Endothelial cell of umbilical vein (primary cell): ENCODE measurements at regions not wholly inside any gene's neighbourhood (a gene's known extent, or its start where the extent isn't known, plus 50 kb on each side); places are given as distances from the start of the nearest gene placed in this dataset.

Source experiments
- BruUV-seq: library from RNA; stranded (reverse); fragments of 400-500 nt; replicated peaks from 2 replicates; lab custom pipeline; 2021; lab: Mats Ljungman, UMichigan
- CTCF ChIA-PET: fragments of 300-600, 350-600 bp; sonication (Branson Sonifier 250); formaldehyde crosslinking; loops from one replicate; lab custom pipeline; 2021; ENCODE audit warnings: antibody characterized with exemption, inconsistent platforms; lab: Charles Lee
- POLR2A ChIA-PET: fragments of 300-600, 350-600 bp; sonication (Branson Sonifier 250); formaldehyde crosslinking; loops from one replicate; lab custom pipeline; 2021; ENCODE audit warnings: antibody characterized with exemption, inconsistent platforms; lab: Charles Lee
- DNase-seq: peaks from one replicate; pipeline ENCODE4 v3.0.0-alpha.2; 2011; ENCODE audit warnings: low read depth, low spot score
- FAIRE-seq: peaks from 2 replicates; lab custom pipeline; 2011; peaks lifted over from hg19 to GRCh38; lab: Jason Lieb, UNC
- H2AFZ ChIP-seq: 2 replicates; pipeline ENCODE4 v1.6.0; 2012; ENCODE audit warnings: low read depth, low read length, control low read depth, inconsistent platforms
- H3K27ac ChIP-seq: 2 replicates; pipeline ENCODE4 v1.5.1; 2011; ENCODE audit warnings: low read depth, mild to moderate bottlenecking, control low read depth, low read length, moderate library complexity; ENCODE audit not compliant: insufficient read depth
- H3K27me3 ChIP-seq, 2 experiments: 2 replicates each; pipeline versions ENCODE4 v1.6.0 to v1.6.1; 2011; ENCODE audit warnings: low read length in 2 of 2, mixed read lengths in 1 of 2; ENCODE audit not compliant: control insufficient read depth in 2 of 2, insufficient read depth in 2 of 2
- H3K36me3 ChIP-seq, 2 experiments: 2 replicates in 1 of 2; 3 replicates in 1 of 2; pipeline ENCODE4 v1.5.1; 2011; ENCODE audit warnings: low read length in 2 of 2, mild to moderate bottlenecking in 1 of 2, moderate library complexity in 1 of 2; ENCODE audit not compliant: control insufficient read depth in 2 of 2, insufficient read depth in 2 of 2; ENCODE audit errors: extremely low read depth in 1 of 2
- H3K4me1 ChIP-seq: 3 replicates; pipeline ENCODE4 v1.5.1; 2011; ENCODE audit warnings: mild to moderate bottlenecking, low read length; ENCODE audit not compliant: control insufficient read depth, insufficient read depth; ENCODE audit errors: extremely low read depth
- H3K4me2 ChIP-seq: 2 replicates; pipeline ENCODE4 v1.6.1; 2011; ENCODE audit warnings: low read length, control low read depth, mixed read lengths; ENCODE audit not compliant: insufficient read depth
- H3K4me3 ChIP-seq, 3 experiments: fragments of 200-600 bp in 1 of 3; sonication (generic), shearing (Covaris generic) in 1 of 3; replicated peaks in 1 of 3; 2 replicates each; pipeline ENCODE4 v1.5.1; 2011 to 2016; ENCODE audit warnings: control low read depth in 3 of 3, low read length in 3 of 3, mild to moderate bottlenecking in 2 of 3, inconsistent platforms in 1 of 3, low read depth in 1 of 3, moderate library complexity in 1 of 3; ENCODE audit not compliant: insufficient read depth in 1 of 3
- H3K79me2 ChIP-seq: 2 replicates; pipeline ENCODE4 v1.6.0; 2012; ENCODE audit warnings: low read length, inconsistent platforms; ENCODE audit not compliant: control insufficient read depth, insufficient read depth
- H3K9ac ChIP-seq: replicated peaks from 2 replicates; pipeline ENCODE3; 2011; ENCODE audit warnings: low read length, control low read depth; ENCODE audit not compliant: insufficient read depth; ENCODE audit errors: extremely low read depth
- H3K9me1 ChIP-seq: replicated peaks from 3 replicates; pipeline ENCODE4 v1.6.0; 2011; ENCODE audit warnings: mild to moderate bottlenecking, low read length; ENCODE audit not compliant: control insufficient read depth, insufficient read depth; ENCODE audit errors: extremely low read depth
- H3K9me3 ChIP-seq: replicated peaks from 2 replicates; pipeline ENCODE4 v1.5.1; 2012; ENCODE audit warnings: low read length, inconsistent platforms; ENCODE audit not compliant: control insufficient read depth, insufficient read depth
- H4K20me1 ChIP-seq: replicated peaks from 2 replicates; pipeline ENCODE3; 2011; ENCODE audit warnings: mild to moderate bottlenecking, low read length; ENCODE audit not compliant: control insufficient read depth, insufficient read depth; ENCODE audit errors: extremely low read depth
- CTCF ChIP-seq, 2 donors: IDR thresholded peaks; 1 replicate in 1 of 2; 2 replicates in 1 of 2; pipeline ENCODE4 v1.5.1; 2011; ENCODE audit warnings: low read length in 2 of 2, mild to moderate bottlenecking in 2 of 2, moderate library complexity in 2 of 2, control low read depth in 1 of 2, inconsistent platforms in 1 of 2, low read depth in 1 of 2; ENCODE audit not compliant: insufficient read depth in 1 of 2; ENCODE audit errors: extremely low read depth in 1 of 2
- EZH2 ChIP-seq: IDR thresholded peaks from 2 replicates; pipeline ENCODE4 v1.6.1; 2012; ENCODE audit warnings: borderline replicate concordance, low read depth, mild to moderate bottlenecking, moderate library complexity, low read length, inconsistent platforms; ENCODE audit not compliant: severe bottlenecking
- FOS ChIP-seq: IDR thresholded peaks from 2 replicates; pipeline ENCODE4 v1.6.1; 2011; ENCODE audit warnings: mild to moderate bottlenecking, low read length, moderate library complexity, borderline replicate concordance; ENCODE audit not compliant: insufficient read depth
- GATA2 ChIP-seq: IDR thresholded peaks from 2 replicates; pipeline ENCODE4 v1.7.0; 2011; ENCODE audit warnings: low read depth, mild to moderate bottlenecking, moderate library complexity, mixed read lengths, low read length; ENCODE audit not compliant: insufficient read length, insufficient read depth
- JUN ChIP-seq: IDR thresholded peaks from 2 replicates; pipeline ENCODE4 v1.6.1; 2011; ENCODE audit warnings: borderline replicate concordance, low read depth; ENCODE audit not compliant: insufficient read length, insufficient read depth
- MYC ChIP-seq: IDR thresholded peaks from one replicate; pipeline ENCODE4 v1.6.1; 2011; ENCODE audit warnings: mild to moderate bottlenecking, low read depth, low read length
- POLR2A ChIP-seq: IDR thresholded peaks from 2 replicates; pipeline ENCODE4 v1.6.1; 2012; ENCODE audit warnings: low read depth, mild to moderate bottlenecking, control low read depth, low read length
- POLR2AphosphoS5 ChIP-seq: IDR thresholded peaks from 2 replicates; pipeline ENCODE4 v1.6.1; 2012; ENCODE audit warnings: low read depth, mild to moderate bottlenecking, control low read depth, low read length, moderate library complexity; ENCODE audit not compliant: insufficient read depth
- dilution Hi-C: fragments of 300-500 bp; cut with MboI; formaldehyde crosslinking; loops from one replicate; pipeline ENCODE4 v1.15.0; 2019; ENCODE audit warnings: low sequenced_read_pairs; ENCODE audit not compliant: extremely low pct_ligation_motif_present
- intact Hi-C: fragments of 100-400 bp; cut with micrococcal nuclease; formaldehyde crosslinking; loops from one replicate; pipeline ENCODE4 v1.10.0; 2022
- TF ChIP-seq, protein P1 (sequence below): IDR thresholded peaks from 2 replicates; pipeline ENCODE4 v1.6.1; 2011; ENCODE audit not compliant: insufficient read depth, insufficient read length

- Histone ChIP-seq H3K36me3 (no peaks in the 10 kb centered on the region), H3K4me1 (no peaks in the 10 kb centered on the region), H3K9me1 (no peaks in the 10 kb centered on the region), H3K79me2 (no peaks in the 10 kb centered on the region), H3K9ac (no peak overlapping the region), H3K4me2 (no peak overlapping the region), H3K27me3 (no peaks in the 10 kb centered on the region), H3K4me3 (no peak overlapping the region), H3K27ac (no peak overlapping the region), H4K20me1 (no peaks in the 10 kb centered on the region), H2AFZ (no peak overlapping the region), H3K9me3 (no peaks in the 10 kb centered on the region)
- DNase-seq: no peak
- no TSS peak for BruUV-seq
- ChIA-PET CTCF (interaction anchor here (0.9 kb wide), 1 partner anchor 52 kb away, joined by 3 read pairs; no protein-coding TSS in a partner anchor), POLR2A (no interaction called here)
- intact Hi-C loops (no loop called here), dilution Hi-C loops (no loop called here)
- TF ChIP-seq, protein P1, sequence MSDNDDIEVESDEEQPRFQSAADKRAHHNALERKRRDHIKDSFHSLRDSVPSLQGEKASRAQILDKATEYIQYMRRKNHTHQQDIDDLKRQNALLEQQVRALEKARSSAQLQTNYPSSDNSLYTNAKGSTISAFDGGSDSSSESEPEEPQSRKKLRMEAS: no peak
- TF ChIP-seq POLR2AphosphoS5: no peak
- no peak for TF ChIP-seq EZH2
- no peak for TF ChIP-seq FOS
- no peak for TF ChIP-seq JUN
- FAIRE-seq: no peak
Measured at GRCh38 chr12:124126950-124127655, 154.1 kb downstream of the ZNF664 start.

DNA sequence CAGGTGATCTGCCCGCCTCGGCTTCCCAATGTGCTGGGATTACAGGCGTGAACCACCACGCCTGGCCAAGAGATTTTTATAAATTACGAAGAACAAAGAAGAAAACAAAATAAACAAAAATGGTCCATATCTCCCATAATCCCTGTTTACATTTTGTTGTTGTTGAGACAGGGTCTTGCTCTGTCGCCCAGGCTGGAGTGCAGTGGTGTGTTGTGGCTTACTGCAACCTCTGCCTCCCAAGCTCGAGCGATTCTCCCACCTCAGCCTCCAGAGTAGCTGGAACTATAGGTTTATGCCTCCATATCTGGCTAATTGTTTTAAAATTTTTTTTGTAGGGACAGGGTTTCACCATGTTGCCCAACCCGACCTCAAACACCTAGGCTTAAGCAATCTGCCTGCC is 156.1 kb downstream of the ZNF664 start:
- H4K20me1 ChIP-seq: no peaks in the 10 kb centered on the region
- H3K4me2 ChIP-seq: no peak overlapping the region
- intact Hi-C loops: no loop called here
- no peaks in the 10 kb centered on the region for H3K79me2 ChIP-seq
- no peaks in the 10 kb centered on the region for H3K9me1 ChIP-seq
- no peak overlapping the region for H3K9ac ChIP-seq
- BruUV-seq: no TSS peak
- no peaks in the 10 kb centered on the region for H3K9me3 ChIP-seq
- ChIA-PET POLR2A (no interaction called here), CTCF (interaction anchor here (2.0 kb wide), 1 partner anchor 75 kb away, joined by 6 read pairs; no protein-coding TSS in a partner anchor)
- H3K36me3 ChIP-seq: no peaks in the 10 kb centered on the region
- DNase-seq (no peak), FAIRE-seq (no peak)
- dilution Hi-C loops: no loop called here
- H3K4me1 ChIP-seq: no peaks in the 10 kb centered on the region
- TF ChIP-seq GATA2: no peak
- TF ChIP-seq POLR2AphosphoS5: no peak
- TF ChIP-seq MYC: no peak
- no peak for TF ChIP-seq FOS
- no peak for TF ChIP-seq JUN
- no peak for TF ChIP-seq POLR2A
- no peak for TF ChIP-seq CTCF (IDR thresholded peaks at IDR 0.05; ENCODE audit: extremely low read depth in 1 of 2, insufficient read depth in 1 of 2, low read depth in 1 of 2, low read length in 2 of 2)
- TF ChIP-seq, protein P1: no peak
- H3K27ac ChIP-seq: no peak overlapping the region
- no peak overlapping the region for H2AFZ ChIP-seq
- H3K27me3 ChIP-seq: no peaks in the 10 kb centered on the region
- no peak overlapping the region for H3K4me3 ChIP-seq
